Keratinocyte (primary cell): ENCODE measurements at regions not wholly inside any gene's neighbourhood (a gene's known extent, or its start where the extent isn't known, plus 50 kb on each side); places are given as distances from the start of the nearest gene placed in this dataset.

Source experiments
- CTCF ChIP-seq, 3 experiments: IDR thresholded peaks in 1 of 3; conservative IDR thresholded peaks in 1 of 3; optimal IDR thresholded peaks in 1 of 3; 2 replicates in 2 of 3; 3 replicates in 1 of 3; pipeline versions ENCODE3 to v1.5.1; 2011; ENCODE audit warnings: low read length in 3 of 3, mild to moderate bottlenecking in 3 of 3, moderate library complexity in 2 of 3, control low read depth in 1 of 3, inconsistent platforms in 1 of 3; ENCODE audit not compliant: insufficient read depth in 2 of 3; ENCODE audit errors: extremely low read depth in 1 of 3
- EZH2 ChIP-seq: IDR thresholded peaks from one replicate; pipeline ENCODE4 v1.6.1; 2012; ENCODE audit warnings: inconsistent platforms, mild to moderate bottlenecking, low read length, moderate library complexity

DNA sequence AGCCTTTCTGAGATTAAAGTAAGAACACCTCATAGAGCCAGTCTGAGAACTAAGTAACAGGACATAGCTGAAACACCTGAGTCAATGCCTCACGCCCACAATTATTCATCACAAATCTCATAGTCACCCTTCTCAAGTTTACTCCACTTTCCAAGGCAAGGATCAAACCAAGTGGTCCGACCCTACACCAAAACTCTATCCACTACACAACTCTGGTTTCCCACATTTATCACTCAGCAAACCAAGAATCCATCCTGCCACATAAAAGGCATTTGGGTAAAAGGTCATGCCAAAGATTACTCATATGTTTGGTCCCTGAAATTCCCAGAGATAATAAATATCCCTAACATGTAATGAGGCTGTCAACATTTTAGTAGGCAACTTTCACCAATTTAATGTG, 144.1 kb downstream of the RPAP3 start:
- TF ChIP-seq CTCF (optimal IDR thresholded peaks at IDR 0.05 in 1 of 3, IDR thresholded peaks at IDR 0.05 in 1 of 3, conservative IDR thresholded peaks at IDR 0.05 in 1 of 3; ENCODE audit: extremely low read depth in 1 of 3, insufficient read depth in 2 of 3, low read length in 3 of 3) (no peak), EZH2 (no peak)
